H1 (cell line): ENCODE measurements at regions not wholly inside any gene's neighbourhood (a gene's known extent, or its start where the extent isn't known, plus 50 kb on each side); places are given as distances from the start of the nearest gene placed in this dataset.

Source experiments
- CTCF ChIA-PET: fragments of 300-600 bp; sonication (Branson Sonifier 250); formaldehyde crosslinking; loops from one replicate; lab custom pipeline; 2021; ENCODE audit not compliant: partially characterized antibody; lab: Charles Lee
- POLR2A ChIA-PET: fragments of 300-600 bp; sonication (Branson Sonifier 250); formaldehyde crosslinking; loops from one replicate; lab custom pipeline; 2021; ENCODE audit warnings: inconsistent platforms; ENCODE audit not compliant: partially characterized antibody; lab: Charles Lee
- DNase-seq, 2 experiments: peaks; one replicate each; pipeline versions ENCODE4 v3.0.0 to v3.0.0-alpha.2; 2010 to 2022; ENCODE audit warnings: low spot score in 2 of 2, low read depth in 1 of 2, mixed read lengths in 1 of 2
- FAIRE-seq: peaks from 2 replicates; lab custom pipeline; 2011; peaks lifted over from hg19 to GRCh38; lab: Jason Lieb, UNC
- H2AFZ ChIP-seq: 2 replicates; pipeline ENCODE4 v1.8.1; 2012; ENCODE audit warnings: low read length, inconsistent platforms
- H2AK5ac ChIP-seq: 2 replicates; pipeline ENCODE4 v1.6.1; 2013; ENCODE audit warnings: low read depth, low read length
- H2BK120ac ChIP-seq: replicated peaks from 2 replicates; pipeline ENCODE3; 2013; ENCODE audit warnings: low read depth, low read length, inconsistent platforms
- H2BK12ac ChIP-seq: 2 replicates; pipeline ENCODE4 v1.6.1; 2013; ENCODE audit warnings: low read depth, low read length
- H2BK15ac ChIP-seq: 2 replicates; pipeline ENCODE4 v1.6.1; 2013; ENCODE audit warnings: low read length
- H2BK20ac ChIP-seq: 2 replicates; pipeline ENCODE4 v1.6.1; 2013; ENCODE audit warnings: low read length
- H2BK5ac ChIP-seq: 2 replicates; pipeline ENCODE4 v1.6.1; 2013; ENCODE audit warnings: low read depth, low read length
- H3K14ac ChIP-seq: 2 replicates; pipeline ENCODE4 v1.6.1; 2013; ENCODE audit warnings: inconsistent platforms; ENCODE audit not compliant: insufficient read length
- H3K18ac ChIP-seq: 2 replicates; pipeline ENCODE4 v1.6.1; 2013; ENCODE audit warnings: low read length; ENCODE audit errors: extremely low read depth
- H3K23ac ChIP-seq: 2 replicates; pipeline ENCODE4 v1.6.1; 2013; ENCODE audit warnings: inconsistent platforms; ENCODE audit not compliant: insufficient read length
- H3K23me2 ChIP-seq: 2 replicates; pipeline ENCODE4 v1.6.1; 2013; ENCODE audit warnings: low read depth, low read length
- H3K27ac ChIP-seq: 2 replicates; pipeline ENCODE4 v1.6.1; 2011; ENCODE audit warnings: low read depth, low read length, inconsistent platforms
- H3K27me3 ChIP-seq, 4 experiments: replicated peaks in 1 of 4; 1 replicate in 1 of 4; 2 replicates in 3 of 4; pipeline versions ENCODE4 v1.6.1 to v1.8.1; 2011 to 2013; ENCODE audit warnings: low read length in 3 of 4, mild to moderate bottlenecking in 3 of 4, inconsistent platforms in 2 of 4, mixed read lengths in 2 of 4, moderate library complexity in 1 of 4; ENCODE audit not compliant: control insufficient read depth in 3 of 4, insufficient read depth in 3 of 4; ENCODE audit errors: extremely low read depth in 1 of 4
- H3K36me3 ChIP-seq, 4 experiments: 2 replicates each; pipeline versions ENCODE4 v1.6.1 to v1.8.1; 2011 to 2013; ENCODE audit warnings: mild to moderate bottlenecking in 4 of 4, low read length in 3 of 4, moderate library complexity in 2 of 4, control low read depth in 1 of 4, inconsistent platforms in 1 of 4; ENCODE audit not compliant: insufficient read depth in 4 of 4, control insufficient read depth in 2 of 4
- H3K4ac ChIP-seq: replicated peaks from 2 replicates; pipeline ENCODE3; 2013; ENCODE audit warnings: low read length, low read depth, mixed read lengths, inconsistent platforms; ENCODE audit not compliant: insufficient read length
- H3K4me1 ChIP-seq, 4 experiments: replicated peaks in 1 of 4; 1 replicate in 1 of 4; 2 replicates in 3 of 4; pipeline versions ENCODE4 v1.6.1 to v1.8.1; 2011 to 2013; ENCODE audit warnings: low read length in 3 of 4, inconsistent platforms in 2 of 4, mixed read lengths in 1 of 4; ENCODE audit not compliant: insufficient read depth in 4 of 4, control insufficient read depth in 3 of 4
- H3K4me2 ChIP-seq, 2 experiments: 2 replicates each; pipeline versions ENCODE4 v1.6.1 to v1.8.1; 2011 to 2013; ENCODE audit warnings: low read depth in 2 of 2, low read length in 2 of 2, control low read depth in 1 of 2, inconsistent platforms in 1 of 2, mild to moderate bottlenecking in 1 of 2; ENCODE audit not compliant: insufficient read depth in 1 of 2
- H3K4me3 ChIP-seq, 4 experiments: fragments of 200-600, 300-600 bp in 1 of 4; sonication (generic), shearing (Covaris generic), sonication (Bioruptor Twin) in 1 of 4; 2 replicates each; pipeline versions ENCODE4 v1.5.1 to v1.8.1; 2011 to 2016; ENCODE audit warnings: low read length in 4 of 4, low read depth in 3 of 4, control low read depth in 2 of 4, inconsistent platforms in 2 of 4, mild to moderate bottlenecking in 2 of 4, mixed read lengths in 1 of 4, moderate library complexity in 1 of 4; ENCODE audit not compliant: insufficient read depth in 2 of 4; ENCODE audit errors: extremely low read depth in 1 of 4
- H3K56ac ChIP-seq: replicated peaks from 2 replicates; pipeline ENCODE3; 2013; ENCODE audit warnings: low read depth, mild to moderate bottlenecking, mixed read lengths, low read length, inconsistent platforms; ENCODE audit not compliant: insufficient read length
- H3K79me1 ChIP-seq: 2 replicates; pipeline ENCODE4 v1.6.1; 2013; ENCODE audit warnings: low read depth, low read length, control low read depth
- H3K79me2 ChIP-seq, 2 experiments: 2 replicates each; pipeline versions ENCODE4 v1.6.1 to v1.8.1; 2012 to 2013; ENCODE audit warnings: low read length in 2 of 2, mild to moderate bottlenecking in 2 of 2, inconsistent platforms in 1 of 2; ENCODE audit not compliant: insufficient read depth in 2 of 2, control insufficient read depth in 1 of 2
- H3K9ac ChIP-seq, 4 experiments: replicated peaks in 1 of 4; 1 replicate in 1 of 4; 2 replicates in 3 of 4; pipeline versions ENCODE4 v1.6.1 to v1.8.1; 2011 to 2013; ENCODE audit warnings: low read depth in 3 of 4, low read length in 3 of 4, control low read depth in 2 of 4, mild to moderate bottlenecking in 2 of 4, moderate library complexity in 2 of 4, inconsistent platforms in 1 of 4; ENCODE audit errors: extremely low read depth in 1 of 4
- H3K9me3 ChIP-seq, 2 experiments: 2 replicates each; pipeline versions ENCODE4 v1.6.1 to v1.8.1; 2012 to 2013; ENCODE audit warnings: mild to moderate bottlenecking in 2 of 2, moderate library complexity in 2 of 2, control low read depth in 1 of 2, inconsistent platforms in 1 of 2, low read depth in 1 of 2, low read length in 1 of 2, mixed read lengths in 1 of 2; ENCODE audit not compliant: insufficient read depth in 2 of 2
- H4K20me1 ChIP-seq, 2 experiments: replicated peaks in 1 of 2; 2 replicates each; pipeline versions ENCODE3 to v1.8.1; 2011 to 2013; ENCODE audit warnings: inconsistent platforms in 2 of 2, low read length in 2 of 2, mild to moderate bottlenecking in 1 of 2; ENCODE audit not compliant: insufficient read depth in 2 of 2, control insufficient read depth in 1 of 2
- H4K5ac ChIP-seq: 2 replicates; pipeline ENCODE4 v1.6.1; 2013; ENCODE audit warnings: low read length, low read depth, mixed read lengths, inconsistent platforms; ENCODE audit not compliant: insufficient read length
- H4K8ac ChIP-seq: 2 replicates; pipeline ENCODE4 v1.8.0; 2013; ENCODE audit warnings: mild to moderate bottlenecking, moderate library complexity, low read length, inconsistent platforms; ENCODE audit not compliant: insufficient read depth; ENCODE audit errors: extremely low read depth
- H4K91ac ChIP-seq: replicated peaks from 2 replicates; pipeline ENCODE3; 2013; ENCODE audit warnings: low read length, mixed read lengths, inconsistent platforms; ENCODE audit not compliant: insufficient read length
- BCL11A ChIP-seq, 2 experiments: IDR thresholded peaks; one replicate each; pipeline ENCODE4 v1.6.1; 2011; ENCODE audit warnings: low read depth in 2 of 2, low read length in 2 of 2, mild to moderate bottlenecking in 2 of 2
- BRCA1 ChIP-seq: IDR thresholded peaks from 2 replicates; pipeline ENCODE4 v1.6.1; 2012; ENCODE audit warnings: low read depth, low read length, improper control_type of control experiment
- CBX8 ChIP-seq: fragments of 300-800, 300-1000 bp; sonication (generic); IDR thresholded peaks from 2 replicates; pipeline ENCODE4 v1.7.1; 2016; ENCODE audit warnings: low read depth, low read length, borderline replicate concordance
- CHD1 ChIP-seq: IDR thresholded peaks from 2 replicates; pipeline ENCODE4 v1.6.1; 2012; ENCODE audit warnings: low read depth, low read length, improper control_type of control experiment
- EP300 ChIP-seq, 2 experiments: IDR thresholded peaks; 1 replicate in 1 of 2; 2 replicates in 1 of 2; pipeline ENCODE4 v1.6.1; 2011 to 2012; ENCODE audit warnings: low read depth in 2 of 2, low read length in 2 of 2, mild to moderate bottlenecking in 2 of 2, borderline replicate concordance in 1 of 2, inconsistent platforms in 1 of 2, moderate library complexity in 1 of 2
- GABPA ChIP-seq: IDR thresholded peaks from 2 replicates; pipeline ENCODE4 v1.6.1; 2011; ENCODE audit warnings: mild to moderate bottlenecking, low read length, moderate library complexity, borderline replicate concordance; ENCODE audit not compliant: insufficient read depth
- HDAC6 ChIP-seq: IDR thresholded peaks from one replicate; pipeline ENCODE4 v1.7.1; 2012; ENCODE audit warnings: low read depth, mild to moderate bottlenecking, inconsistent platforms, low read length, moderate library complexity
- JUND ChIP-seq: IDR thresholded peaks from 2 replicates; pipeline ENCODE4 v1.6.1; 2011; ENCODE audit warnings: mild to moderate bottlenecking, improper control_type of control experiment, low read length
- NANOG ChIP-seq: IDR thresholded peaks from 2 replicates; pipeline ENCODE4 v1.6.1; 2011; ENCODE audit warnings: low read length, low read depth, mild to moderate bottlenecking, inconsistent platforms; ENCODE audit not compliant: insufficient read depth, poor library complexity, severe bottlenecking
- RAD21 ChIP-seq, 2 experiments: IDR thresholded peaks in 1 of 2; conservative IDR thresholded peaks in 1 of 2; 2 replicates each; pipeline ENCODE4 v1.6.1; 2011; ENCODE audit warnings: low read depth in 2 of 2, low read length in 2 of 2, improper control_type of control experiment in 1 of 2, inconsistent platforms in 1 of 2, mild to moderate bottlenecking in 1 of 2, moderate library complexity in 1 of 2
- SP4 ChIP-seq: IDR thresholded peaks from 2 replicates; pipeline ENCODE4 v1.6.1; 2012; ENCODE audit warnings: low read length, inconsistent platforms
- SUZ12 ChIP-seq: fragments of 200-600 bp; sonication (generic); IDR thresholded peaks from 2 replicates; pipeline ENCODE4 v1.6.1; 2012; ENCODE audit warnings: mild to moderate bottlenecking, inconsistent platforms, low read length, moderate library complexity, mixed read lengths
- TBP ChIP-seq: IDR thresholded peaks from 2 replicates; pipeline ENCODE4 v1.6.1; 2011; ENCODE audit warnings: low read depth, low read length, improper control_type of control experiment
- WGBS, 2 experiments: shearing (Covaris generic) in 1 of 2; methylation state at CpG; one replicate each; pipeline versions ENCODE4 v1.1.6 to v1.1.7; 2013 to 2015; ENCODE audit warnings: low lambda C conversion rate in 2 of 2, mixed read lengths in 2 of 2, inconsistent platforms in 1 of 2, low coverage in 1 of 2, missing lambda C conversion rate in 1 of 2; ENCODE audit not compliant: insufficient replicate concordance in 2 of 2, insufficient coverage in 1 of 2, insufficient read length in 1 of 2; ENCODE audit errors: extremely low coverage in 1 of 2, missing lambda C conversion rate in 1 of 2; 5-methylcytosine and 5-hydroxymethylcytosine counted together

GRCh38 chr14:65250162-65250495 is 147.8 kb upstream of the MAX start:
- Histone ChIP-seq H3K79me1 (no peaks in the 10 kb centered on the region), H3K56ac (no peak overlapping the region), H3K79me2 (no peaks in the 10 kb centered on the region), H3K27ac (no peak overlapping the region), H3K27me3 (no peaks in the 10 kb centered on the region), H2BK120ac (no peak overlapping the region), H4K91ac (no peak overlapping the region), H3K4me1 (peaks cover 0 to 6% (median 3%) of the 10 kb centered on the region in 4 experiments; a peak in 2 of 7 replicates), H3K4ac (no peak overlapping the region), H3K36me3 (no peaks in the 10 kb centered on the region), H2AFZ (no peak overlapping the region), H3K9me3 (peaks cover 4 to 8% of the 10 kb centered on the region in 2 experiments; a peak in 3 of 4 replicates), H2BK12ac (no peak overlapping the region), H4K8ac (no peak overlapping the region), H4K20me1 (no peaks in the 10 kb centered on the region), H2BK5ac (no peak overlapping the region), H3K9ac (no peak overlapping the region), H4K5ac (no peak overlapping the region), H2BK20ac (no peak overlapping the region), H3K18ac (no peak overlapping the region), H3K14ac (no peak overlapping the region), H3K23me2 (no peaks in the 10 kb centered on the region; the same call in 1 of the 2 replicates), H2BK15ac (no peak overlapping the region), H2AK5ac (no peak overlapping the region), H3K23ac (no peak overlapping the region), H3K4me2 (no peak overlapping the region), H3K4me3 (no peak overlapping the region)
- CTCF ChIA-PET = no interaction called here
- DNase-seq = no peak
- POLR2A ChIA-PET = interaction anchor here (0.6 kb wide), 1 partner anchor 18 kb away, joined by 3 read pairs; no protein-coding TSS in a partner anchor
- 91% methylated on average over 2 of the region's 2 CpGs; no CpG with 5 or more reads in 1 of the 2 experiments for WGBS, 2 experiments
- TF ChIP-seq TBP (no peak), BRCA1 (no peak), CHD1 (no peak), RAD21 (IDR thresholded peaks at IDR 0.05 in 1 of 2, conservative IDR thresholded peaks at IDR 0.05 in 1 of 2; ENCODE audit: low read depth in 2 of 2, low read length in 2 of 2) (no peak), SP4 (no peak), HDAC6 (no peak), BCL11A (IDR thresholded peaks at IDR 0.05; ENCODE audit: low read depth in 2 of 2, low read length in 2 of 2) (no peak), JUND (no peak), SUZ12 (no peak), CBX8 (no peak), EP300 (IDR thresholded peaks at IDR 0.05; ENCODE audit: borderline replicate concordance in 1 of 2, low read depth in 2 of 2, low read length in 2 of 2) (no peak), GABPA (no peak), NANOG (no peak)
- no peak for FAIRE-seq
